ENCODE measurements at regions not wholly inside any gene's neighbourhood (a gene's known extent, or its start where the extent isn't known, plus 50 kb on each side); places are given as distances from the start of the nearest gene placed in this dataset.
"Not testable (repeated sequence)": the region's sequence is repeated elsewhere in the genome, so short reads cannot be mapped to it uniquely, and the experiment has no call there.

- no peaks in the 10 kb centered on the region for H3K27me3 ChIP-seq (ENCODE audit: control insufficient read depth in 1 of 2, insufficient read depth in 2 of 2, low read length in 2 of 2)
- H3K9me3 ChIP-seq (ENCODE audit: low read length): no peaks in the 10 kb centered on the region
- H3K27ac ChIP-seq (ENCODE audit: low read depth, low read length): no peak overlapping the region
- no peak overlapping the region for H3K9ac ChIP-seq (ENCODE audit: low read length)
- H3K4me1 ChIP-seq (ENCODE audit: insufficient read depth, low read length): no peaks in the 10 kb centered on the region
- no peak overlapping the region for H3K4me3 ChIP-seq (ENCODE audit: low read depth in 1 of 2, low read length in 2 of 2)
- H3K36me3 ChIP-seq (ENCODE audit: insufficient read depth, low read length): no peaks in the 10 kb centered on the region
Measured at GRCh38 chr9:25830381-25830780, 152.1 kb upstream of the TUSC1 start.

GRCh38 chr9:25827626-25828025 is 149.4 kb upstream of the TUSC1 start:
- Histone ChIP-seq H3K9me3 (ENCODE audit: low read length) (no peaks in the 10 kb centered on the region), H3K27ac (ENCODE audit: low read depth, low read length) (no peak overlapping the region), H3K4me3 (ENCODE audit: low read depth in 1 of 2, low read length in 2 of 2) (no peak overlapping the region), H3K4me1 (ENCODE audit: insufficient read depth, low read length) (no peaks in the 10 kb centered on the region), H3K9ac (ENCODE audit: low read length) (no peak overlapping the region), H3K36me3 (ENCODE audit: insufficient read depth, low read length) (no peaks in the 10 kb centered on the region), H3K27me3 (ENCODE audit: control insufficient read depth in 1 of 2, insufficient read depth in 2 of 2, low read length in 2 of 2) (no peaks in the 10 kb centered on the region)

- no peaks in the 10 kb centered on the region for H3K36me3 ChIP-seq (ENCODE audit: insufficient read depth, low read length)
- H3K9ac ChIP-seq (ENCODE audit: low read length): no peak overlapping the region
- H3K4me3 ChIP-seq (ENCODE audit: low read depth in 1 of 2, low read length in 2 of 2): no peak overlapping the region
- H3K9me3 ChIP-seq (ENCODE audit: low read length): no peaks in the 10 kb centered on the region
- H3K27me3 ChIP-seq (ENCODE audit: control insufficient read depth in 1 of 2, insufficient read depth in 2 of 2, low read length in 2 of 2): no peaks in the 10 kb centered on the region
- H3K27ac ChIP-seq (ENCODE audit: low read depth, low read length): no peak overlapping the region
- H3K4me1 ChIP-seq (ENCODE audit: insufficient read depth, low read length): no peaks in the 10 kb centered on the region
Measured at GRCh38 chr9:25816439-25816838, 138.2 kb upstream of the TUSC1 start.

- Histone ChIP-seq H3K4me1 (ENCODE audit: insufficient read depth, low read length) (no peaks in the 10 kb centered on the region), H3K4me3 (ENCODE audit: low read depth in 1 of 2, low read length in 2 of 2) (no peak overlapping the region), H3K27me3 (ENCODE audit: control insufficient read depth in 1 of 2, insufficient read depth in 2 of 2, low read length in 2 of 2) (no peaks in the 10 kb centered on the region), H3K9ac (ENCODE audit: low read length) (no peak overlapping the region), H3K9me3 (ENCODE audit: low read length) (no peaks in the 10 kb centered on the region), H3K36me3 (ENCODE audit: insufficient read depth, low read length) (no peaks in the 10 kb centered on the region), H3K27ac (ENCODE audit: low read depth, low read length) (no peak overlapping the region)
Measured at GRCh38 chr9:25814023-25814422, 135.8 kb upstream of the TUSC1 start.

GRCh38 chr9:25813478-25813877 is 135.2 kb upstream of the TUSC1 start:
- H3K9ac ChIP-seq (ENCODE audit: low read length): no peak overlapping the region
- H3K9me3 ChIP-seq (ENCODE audit: low read length): no peaks in the 10 kb centered on the region
- no peaks in the 10 kb centered on the region for H3K4me1 ChIP-seq (ENCODE audit: insufficient read depth, low read length)
- H3K27me3 ChIP-seq (ENCODE audit: control insufficient read depth in 1 of 2, insufficient read depth in 2 of 2, low read length in 2 of 2): no peaks in the 10 kb centered on the region
- H3K27ac ChIP-seq (ENCODE audit: low read depth, low read length): no peak overlapping the region
- no peak overlapping the region for H3K4me3 ChIP-seq (ENCODE audit: low read depth in 1 of 2, low read length in 2 of 2)
- H3K36me3 ChIP-seq (ENCODE audit: insufficient read depth, low read length): no peaks in the 10 kb centered on the region

- Histone ChIP-seq H3K27me3 (ENCODE audit: control insufficient read depth in 1 of 2, insufficient read depth in 2 of 2, low read length in 2 of 2) (no peaks in the 10 kb centered on the region), H3K9ac (ENCODE audit: low read length) (no peak overlapping the region), H3K4me1 (ENCODE audit: insufficient read depth, low read length) (no peaks in the 10 kb centered on the region), H3K9me3 (ENCODE audit: low read length) (no peaks in the 10 kb centered on the region), H3K27ac (ENCODE audit: low read depth, low read length) (no peak overlapping the region), H3K4me3 (ENCODE audit: low read depth in 1 of 2, low read length in 2 of 2) (no peak overlapping the region), H3K36me3 (ENCODE audit: insufficient read depth, low read length) (no peaks in the 10 kb centered on the region)
Measured at GRCh38 chr9:25808554-25808953, 130.3 kb upstream of the TUSC1 start.

- Histone ChIP-seq H3K9me3 (ENCODE audit: low read length) (no peaks in the 10 kb centered on the region), H3K4me1 (ENCODE audit: insufficient read depth, low read length) (no peaks in the 10 kb centered on the region), H3K4me3 (ENCODE audit: low read depth in 1 of 2, low read length in 2 of 2) (no peak overlapping the region), H3K9ac (ENCODE audit: low read length) (no peak overlapping the region), H3K27ac (ENCODE audit: low read depth, low read length) (no peak overlapping the region), H3K36me3 (ENCODE audit: insufficient read depth, low read length) (no peaks in the 10 kb centered on the region), H3K27me3 (ENCODE audit: control insufficient read depth in 1 of 2, insufficient read depth in 2 of 2, low read length in 2 of 2) (no peaks in the 10 kb centered on the region)
Measured at GRCh38 chr9:25804856-25805255, 126.6 kb upstream of the TUSC1 start.

- not testable (repeated sequence) for H3K4me1 ChIP-seq (ENCODE audit: insufficient read depth, low read length); H3K36me3 ChIP-seq (ENCODE audit: insufficient read depth, low read length); H3K4me3 ChIP-seq (ENCODE audit: low read depth in 1 of 2, low read length in 2 of 2); H3K27me3 ChIP-seq (ENCODE audit: control insufficient read depth in 1 of 2, insufficient read depth in 2 of 2, low read length in 2 of 2); H3K9ac ChIP-seq (ENCODE audit: low read length); H3K27ac ChIP-seq (ENCODE audit: low read depth, low read length); H3K9me3 ChIP-seq (ENCODE audit: low read length)
Measured at GRCh38 chr9:25801989-25802388, 123.7 kb upstream of the TUSC1 start.

GRCh38 chr9:25773805-25774204 is 95.6 kb upstream of the TUSC1 start:
- no peaks in the 10 kb centered on the region for H3K9me3 ChIP-seq (ENCODE audit: low read length)
- no peak overlapping the region for H3K9ac ChIP-seq (ENCODE audit: low read length)
- no peaks in the 10 kb centered on the region for H3K36me3 ChIP-seq (ENCODE audit: insufficient read depth, low read length)
- H3K27ac ChIP-seq (ENCODE audit: low read depth, low read length): no peak overlapping the region
- no peaks in the 10 kb centered on the region for H3K27me3 ChIP-seq (ENCODE audit: control insufficient read depth in 1 of 2, insufficient read depth in 2 of 2, low read length in 2 of 2)
- no peaks in the 10 kb centered on the region for H3K4me1 ChIP-seq (ENCODE audit: insufficient read depth, low read length)
- no peak overlapping the region for H3K4me3 ChIP-seq (ENCODE audit: low read depth in 1 of 2, low read length in 2 of 2)

- Histone ChIP-seq H3K27ac (ENCODE audit: low read depth, low read length) (no peak overlapping the region), H3K27me3 (ENCODE audit: control insufficient read depth in 1 of 2, insufficient read depth in 2 of 2, low read length in 2 of 2) (no peaks in the 10 kb centered on the region), H3K36me3 (ENCODE audit: insufficient read depth, low read length) (no peaks in the 10 kb centered on the region), H3K9me3 (ENCODE audit: low read length) (no peaks in the 10 kb centered on the region), H3K4me3 (ENCODE audit: low read depth in 1 of 2, low read length in 2 of 2) (no peak overlapping the region), H3K4me1 (ENCODE audit: insufficient read depth, low read length) (no peaks in the 10 kb centered on the region), H3K9ac (ENCODE audit: low read length) (no peak overlapping the region)
Measured at GRCh38 chr9:25755951-25756350, 77.7 kb upstream of the TUSC1 start.

GRCh38 chr9:25752398-25752797 is 74.2 kb upstream of the TUSC1 start:
- no peaks in the 10 kb centered on the region for H3K36me3 ChIP-seq (ENCODE audit: insufficient read depth, low read length)
- H3K9ac ChIP-seq (ENCODE audit: low read length): no peak overlapping the region
- no peaks in the 10 kb centered on the region for H3K4me1 ChIP-seq (ENCODE audit: insufficient read depth, low read length)
- no peak overlapping the region for H3K27ac ChIP-seq (ENCODE audit: low read depth, low read length)
- H3K4me3 ChIP-seq (ENCODE audit: low read depth in 1 of 2, low read length in 2 of 2): no peak overlapping the region
- H3K9me3 ChIP-seq (ENCODE audit: low read length): no peaks in the 10 kb centered on the region
- H3K27me3 ChIP-seq (ENCODE audit: control insufficient read depth in 1 of 2, insufficient read depth in 2 of 2, low read length in 2 of 2): no peaks in the 10 kb centered on the region

- Histone ChIP-seq H3K9ac (ENCODE audit: low read length) (no peak overlapping the region), H3K4me3 (ENCODE audit: low read depth in 1 of 2, low read length in 2 of 2) (no peak overlapping the region), H3K4me1 (ENCODE audit: insufficient read depth, low read length) (no peaks in the 10 kb centered on the region), H3K27me3 (ENCODE audit: control insufficient read depth in 1 of 2, insufficient read depth in 2 of 2, low read length in 2 of 2) (no peaks in the 10 kb centered on the region), H3K9me3 (ENCODE audit: low read length) (no peaks in the 10 kb centered on the region), H3K36me3 (ENCODE audit: insufficient read depth, low read length) (no peaks in the 10 kb centered on the region), H3K27ac (ENCODE audit: low read depth, low read length) (no peak overlapping the region)
Measured at GRCh38 chr9:25742256-25742655, 64.0 kb upstream of the TUSC1 start.
